ENCODE measurements at regions not wholly inside any gene's neighbourhood (a gene's known extent, or its start where the extent isn't known, plus 50 kb on each side); places are given as distances from the start of the nearest gene placed in this dataset.

DNA sequence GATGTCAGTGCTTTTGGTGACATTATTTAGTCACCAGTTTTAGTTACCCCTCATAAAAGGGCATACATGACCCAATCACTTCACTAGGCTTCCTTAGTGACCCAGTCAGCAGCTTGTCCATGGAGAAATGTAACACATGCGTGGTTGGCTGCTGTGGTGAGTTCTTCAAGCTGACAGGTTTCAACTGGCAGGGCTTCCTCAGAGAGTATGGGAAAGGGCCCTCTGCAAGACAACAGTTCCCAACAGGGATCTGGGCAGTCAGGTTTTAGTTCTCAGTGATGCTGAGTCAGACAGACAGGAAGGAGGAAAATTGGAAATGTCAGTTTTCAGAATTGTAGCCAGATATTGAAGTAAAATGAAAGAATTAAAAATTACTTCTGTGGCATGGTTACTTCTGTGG, 282.5 kb downstream of the TBL1XR1 start:
- Histone ChIP-seq H3K4me3 (replicated peaks in 1 of 3; ENCODE audit: insufficient read depth in 1 of 3, low read depth in 2 of 3, low read length in 3 of 3) (no peak overlapping the region), H3K4me1 (ENCODE audit: insufficient read depth, low read length) (no peaks in the 10 kb centered on the region), H3K9ac (ENCODE audit: insufficient read depth, low read depth, low read length) (no peak overlapping the region), H2AFZ (ENCODE audit: low read length) (no peak overlapping the region), H3K9me3 (ENCODE audit: low read length) (no peaks in the 10 kb centered on the region), H3K36me3 (replicated peaks in 1 of 2; ENCODE audit: control insufficient read depth in 1 of 2, insufficient read depth in 2 of 2, low read length in 2 of 2) (no peaks in the 10 kb centered on the region), H3K4me2 (ENCODE audit: low read depth, low read length) (no peak overlapping the region), H3K79me2 (ENCODE audit: insufficient read depth, low read length) (no peaks in the 10 kb centered on the region), H3K27ac (ENCODE audit: extremely low read length, insufficient read depth, low read length) (no peak overlapping the region), H3K27me3 (ENCODE audit: control insufficient read depth in 1 of 2, insufficient read depth in 2 of 2, low read length in 2 of 2) (peaks cover 0 to 2% of the 10 kb centered on the region in 2 experiments; a peak in 1 of 5 replicates), H4K20me1 (ENCODE audit: insufficient read depth, low read length) (no peaks in the 10 kb centered on the region)
- WGBS (ENCODE audit: low lambda C conversion rate), result 60% methylated on average over 1 of the region's 1 CpG
- TF ChIP-seq ZNF34 (CRISPR knock-in tag; IDR thresholded peaks at IDR 0.05; ENCODE audit: borderline replicate concordance) (no peak), SMAD1 (CRISPR knock-in tag; IDR thresholded peaks at IDR 0.05; ENCODE audit: borderline replicate concordance, low read depth) (no peak), ZNF678 (CRISPR knock-in tag; IDR thresholded peaks at IDR 0.05) (no peak), ZNF317 (CRISPR knock-in tag; IDR thresholded peaks at IDR 0.05) (no peak), ZSCAN21 (CRISPR knock-in tag; IDR thresholded peaks at IDR 0.05; ENCODE audit: borderline replicate concordance) (no peak), PAX8 (CRISPR knock-in tag; IDR thresholded peaks at IDR 0.05; ENCODE audit: borderline replicate concordance) (no peak), ZZZ3 (CRISPR knock-in tag; IDR thresholded peaks at IDR 0.05; ENCODE audit: borderline replicate concordance) (no peak), SNAPC5 (CRISPR knock-in tag; IDR thresholded peaks at IDR 0.05; ENCODE audit: borderline replicate concordance) (no peak), RORA (CRISPR knock-in tag; IDR thresholded peaks at IDR 0.05) (no peak), SMYD3 (CRISPR knock-in tag; IDR thresholded peaks at IDR 0.05) (no peak), PITX1 (CRISPR knock-in tag; IDR thresholded peaks at IDR 0.05) (no peak), ZMAT3 (CRISPR knock-in tag; conservative IDR thresholded peaks at IDR 0.05) (no peak), ZSCAN20 (CRISPR knock-in tag; IDR thresholded peaks at IDR 0.05; ENCODE audit: borderline replicate concordance) (no peak)
- intact Hi-C loops (cut with micrococcal nuclease; ENCODE audit: unreplicated experiment), result no loop called here
- no peak for ATAC-seq
- no peak for DNase-seq (ENCODE audit: low spot score)
- CTCF ChIA-PET (ENCODE audit: low intra/inter-chr PET ratio, low total read pairs), result no interaction called here
- FAIRE-seq, result no peak
- POLR2A ChIA-PET, result no interaction called here
- BruUV-seq (replicated peaks), result no TSS peak
- in situ Hi-C loops (cut with HindIII; ENCODE audit: extremely low pct_ligation_motif_present, low pct_unique_long_range_greater_than_20kb), result no loop called here
